ENCODE measurements at regions not wholly inside any gene's neighbourhood (a gene's known extent, or its start where the extent isn't known, plus 50 kb on each side); places are given as distances from the start of the nearest gene placed in this dataset.

DNA sequence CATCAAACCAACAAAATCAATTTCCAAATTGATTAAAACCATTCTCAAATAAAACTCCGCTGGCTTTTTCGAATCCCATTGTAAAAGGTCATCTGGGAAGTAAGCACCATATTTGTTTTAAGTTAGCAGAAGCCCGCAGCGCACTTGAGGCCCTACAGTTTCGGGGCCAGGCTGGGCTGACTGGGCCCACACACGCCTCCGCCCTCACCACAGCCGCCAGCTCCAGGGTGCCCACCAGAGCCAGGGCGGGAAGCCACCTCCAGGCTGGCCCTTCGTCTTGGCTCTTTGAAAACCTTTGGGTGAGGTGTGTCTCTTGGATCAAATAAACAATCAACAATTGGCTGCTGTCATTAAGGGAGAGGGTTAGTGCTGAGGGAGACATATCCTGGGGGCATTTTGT lies 133.3 kb downstream of the SOX1 start:
- TF ChIP-seq, protein P1, sequence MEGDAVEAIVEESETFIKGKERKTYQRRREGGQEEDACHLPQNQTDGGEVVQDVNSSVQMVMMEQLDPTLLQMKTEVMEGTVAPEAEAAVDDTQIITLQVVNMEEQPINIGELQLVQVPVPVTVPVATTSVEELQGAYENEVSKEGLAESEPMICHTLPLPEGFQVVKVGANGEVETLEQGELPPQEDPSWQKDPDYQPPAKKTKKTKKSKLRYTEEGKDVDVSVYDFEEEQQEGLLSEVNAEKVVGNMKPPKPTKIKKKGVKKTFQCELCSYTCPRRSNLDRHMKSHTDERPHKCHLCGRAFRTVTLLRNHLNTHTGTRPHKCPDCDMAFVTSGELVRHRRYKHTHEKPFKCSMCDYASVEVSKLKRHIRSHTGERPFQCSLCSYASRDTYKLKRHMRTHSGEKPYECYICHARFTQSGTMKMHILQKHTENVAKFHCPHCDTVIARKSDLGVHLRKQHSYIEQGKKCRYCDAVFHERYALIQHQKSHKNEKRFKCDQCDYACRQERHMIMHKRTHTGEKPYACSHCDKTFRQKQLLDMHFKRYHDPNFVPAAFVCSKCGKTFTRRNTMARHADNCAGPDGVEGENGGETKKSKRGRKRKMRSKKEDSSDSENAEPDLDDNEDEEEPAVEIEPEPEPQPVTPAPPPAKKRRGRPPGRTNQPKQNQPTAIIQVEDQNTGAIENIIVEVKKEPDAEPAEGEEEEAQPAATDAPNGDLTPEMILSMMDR (IDR thresholded peaks at IDR 0.05; ENCODE audit: poor library complexity, severe bottlenecking): no peak
- TF ChIP-seq SMC3 (conservative IDR thresholded peaks at IDR 0.05; ENCODE audit: poor library complexity): no peak
- no peak for TF ChIP-seq EZH2 (IDR thresholded peaks at IDR 0.05; ENCODE audit: borderline replicate concordance, insufficient read depth, low read length, poor library complexity, severe bottlenecking)
- no peak for TF ChIP-seq MXI1 (conservative IDR thresholded peaks at IDR 0.05; ENCODE audit: poor library complexity, severe bottlenecking)
- no peak for TF ChIP-seq TAF1 (IDR thresholded peaks at IDR 0.05; ENCODE audit: low read depth)
- no peak for TF ChIP-seq POLR2AphosphoS5 (IDR thresholded peaks at IDR 0.05)
- TF ChIP-seq EP300 (conservative IDR thresholded peaks at IDR 0.05; ENCODE audit: poor library complexity, severe bottlenecking): no peak

All from neural cell (in vitro differentiated cells).